Astrocyte (in vitro differentiated cells and primary cell): ENCODE measurements at regions not wholly inside any gene's neighbourhood (a gene's known extent, or its start where the extent isn't known, plus 50 kb on each side); places are given as distances from the start of the nearest gene placed in this dataset.

Experiments used
- DNase-seq: peaks from one replicate; pipeline ENCODE4 v3.0.0-alpha.2; 2010; ENCODE audit warnings: low read depth
- FAIRE-seq: peaks from 2 replicates; lab custom pipeline; 2011; peaks lifted over from hg19 to GRCh38; lab: Jason Lieb, UNC
- H2AFZ ChIP-seq: 2 replicates; pipeline ENCODE4 v1.6.0; 2012; ENCODE audit warnings: low read depth, low read length, inconsistent platforms
- H3K27ac ChIP-seq: 2 replicates; pipeline ENCODE4 v1.5.1; 2011; ENCODE audit warnings: low read depth, low read length, inconsistent platforms
- H3K27me3 ChIP-seq: 2 replicates; pipeline ENCODE4 v1.6.0; 2011; ENCODE audit warnings: low read length, inconsistent platforms; ENCODE audit not compliant: insufficient read depth
- H3K36me3 ChIP-seq: 2 replicates; pipeline ENCODE4 v1.5.1; 2011; ENCODE audit warnings: low read length, inconsistent platforms; ENCODE audit not compliant: insufficient read depth
- H3K4me1 ChIP-seq: 2 replicates; pipeline ENCODE4 v1.5.1; 2011; ENCODE audit warnings: low read length, inconsistent platforms; ENCODE audit not compliant: insufficient read depth
- H3K4me2 ChIP-seq: 2 replicates; pipeline ENCODE4 v1.6.0; 2012; ENCODE audit warnings: low read length, inconsistent platforms
- H3K4me3 ChIP-seq: 2 replicates; pipeline ENCODE4 v1.5.1; 2011; ENCODE audit warnings: low read depth, mild to moderate bottlenecking, low read length, inconsistent platforms; ENCODE audit not compliant: insufficient read depth
- H3K79me2 ChIP-seq: 2 replicates; pipeline ENCODE4 v1.6.0; 2012; ENCODE audit warnings: mild to moderate bottlenecking, low read length, inconsistent platforms; ENCODE audit not compliant: insufficient read depth
- H3K9ac ChIP-seq: 2 replicates; pipeline ENCODE4 v1.6.0; 2012; ENCODE audit warnings: mild to moderate bottlenecking, low read length, inconsistent platforms
- H3K9me3 ChIP-seq: 2 replicates; pipeline ENCODE4 v1.5.1; 2012; ENCODE audit warnings: low read depth, mild to moderate bottlenecking, low read length, inconsistent platforms; ENCODE audit not compliant: insufficient read depth
- H4K20me1 ChIP-seq: 2 replicates; pipeline ENCODE4 v1.6.0; 2012; ENCODE audit warnings: low read length, inconsistent platforms; ENCODE audit not compliant: insufficient read depth
- H3K27ac Mint-ChIP-seq: one replicate; pipeline ENCODE4 v1.8.0; 2021; ENCODE audit warnings: mild to moderate bottlenecking, mixed read lengths; ENCODE audit not compliant: unreplicated experiment
- H3K27me3 Mint-ChIP-seq: one replicate; pipeline ENCODE4 v1.8.0; 2021; ENCODE audit warnings: low read depth, mixed read lengths; ENCODE audit not compliant: unreplicated experiment
- H3K36me3 Mint-ChIP-seq: one replicate; pipeline ENCODE4 v1.8.0; 2021; ENCODE audit warnings: low read depth, mixed read lengths; ENCODE audit not compliant: unreplicated experiment
- H3K4me1 Mint-ChIP-seq: one replicate; pipeline ENCODE4 v1.8.0; 2021; ENCODE audit warnings: low read depth, mixed read lengths; ENCODE audit not compliant: unreplicated experiment
- H3K4me3 Mint-ChIP-seq: one replicate; pipeline ENCODE4 v1.8.0; 2021; ENCODE audit warnings: mild to moderate bottlenecking, moderate library complexity, mixed read lengths; ENCODE audit not compliant: unreplicated experiment
- H3K9me3 Mint-ChIP-seq: one replicate; pipeline ENCODE4 v1.8.0; 2021; ENCODE audit warnings: mild to moderate bottlenecking, mixed read lengths; ENCODE audit not compliant: unreplicated experiment
- EZH2 ChIP-seq: IDR thresholded peaks from 2 replicates; pipeline ENCODE4 v1.6.1; 2012; ENCODE audit warnings: mild to moderate bottlenecking, low read length, inconsistent platforms; ENCODE audit not compliant: insufficient read depth
- TF ChIP-seq, protein P1 (sequence below): IDR thresholded peaks from 2 replicates; pipeline ENCODE4 v1.5.1; 2011; ENCODE audit warnings: low read depth, mild to moderate bottlenecking, inconsistent platforms, low read length, moderate library complexity; ENCODE audit not compliant: insufficient read depth

DNA sequence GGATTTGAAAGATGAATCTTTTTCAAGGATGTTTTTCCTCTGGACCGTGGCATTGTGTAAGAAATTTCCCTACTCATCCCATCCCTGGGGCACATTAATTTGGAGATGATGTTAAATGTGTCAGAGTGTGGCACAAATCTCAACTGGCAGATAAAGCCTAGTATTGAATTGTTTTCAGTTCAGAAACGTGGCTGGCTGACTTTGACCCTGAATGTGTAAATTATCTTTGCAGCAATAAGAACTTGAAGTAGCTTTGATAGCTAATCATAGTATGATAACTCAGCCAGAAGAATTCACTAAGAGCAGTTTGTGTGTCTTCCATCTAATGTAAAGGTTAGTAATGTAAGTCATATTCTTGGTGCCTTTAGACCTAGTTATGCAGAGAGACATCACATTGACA lies 238.4 kb upstream of the DMRT1 start:
- no peak overlapping the region for H3K4me2 ChIP-seq
- Mint-ChIP-seq H3K27me3 (no peaks in the 10 kb centered on the region), H3K4me3 (no peak overlapping the region), H3K4me1 (no peaks in the 10 kb centered on the region), H3K36me3 (peaks cover 1% of the 10 kb centered on the region), H3K9me3 (no peaks in the 10 kb centered on the region), H3K27ac (no peak overlapping the region)
- H3K4me1 ChIP-seq = no peaks in the 10 kb centered on the region
- no peak overlapping the region for H3K9ac ChIP-seq
- H3K36me3 ChIP-seq = no peaks in the 10 kb centered on the region
- H2AFZ ChIP-seq = no peak overlapping the region
- H3K79me2 ChIP-seq = no peaks in the 10 kb centered on the region
- no peaks in the 10 kb centered on the region for H3K27me3 ChIP-seq
- H3K27ac ChIP-seq = no peak overlapping the region
- H3K4me3 ChIP-seq = no peak overlapping the region
- FAIRE-seq (no peak), DNase-seq (no peak)
- no peaks in the 10 kb centered on the region for H4K20me1 ChIP-seq
- TF ChIP-seq EZH2 = no peak
- TF ChIP-seq, protein P1, sequence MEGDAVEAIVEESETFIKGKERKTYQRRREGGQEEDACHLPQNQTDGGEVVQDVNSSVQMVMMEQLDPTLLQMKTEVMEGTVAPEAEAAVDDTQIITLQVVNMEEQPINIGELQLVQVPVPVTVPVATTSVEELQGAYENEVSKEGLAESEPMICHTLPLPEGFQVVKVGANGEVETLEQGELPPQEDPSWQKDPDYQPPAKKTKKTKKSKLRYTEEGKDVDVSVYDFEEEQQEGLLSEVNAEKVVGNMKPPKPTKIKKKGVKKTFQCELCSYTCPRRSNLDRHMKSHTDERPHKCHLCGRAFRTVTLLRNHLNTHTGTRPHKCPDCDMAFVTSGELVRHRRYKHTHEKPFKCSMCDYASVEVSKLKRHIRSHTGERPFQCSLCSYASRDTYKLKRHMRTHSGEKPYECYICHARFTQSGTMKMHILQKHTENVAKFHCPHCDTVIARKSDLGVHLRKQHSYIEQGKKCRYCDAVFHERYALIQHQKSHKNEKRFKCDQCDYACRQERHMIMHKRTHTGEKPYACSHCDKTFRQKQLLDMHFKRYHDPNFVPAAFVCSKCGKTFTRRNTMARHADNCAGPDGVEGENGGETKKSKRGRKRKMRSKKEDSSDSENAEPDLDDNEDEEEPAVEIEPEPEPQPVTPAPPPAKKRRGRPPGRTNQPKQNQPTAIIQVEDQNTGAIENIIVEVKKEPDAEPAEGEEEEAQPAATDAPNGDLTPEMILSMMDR = no peak
- no peaks in the 10 kb centered on the region for H3K9me3 ChIP-seq

DNA sequence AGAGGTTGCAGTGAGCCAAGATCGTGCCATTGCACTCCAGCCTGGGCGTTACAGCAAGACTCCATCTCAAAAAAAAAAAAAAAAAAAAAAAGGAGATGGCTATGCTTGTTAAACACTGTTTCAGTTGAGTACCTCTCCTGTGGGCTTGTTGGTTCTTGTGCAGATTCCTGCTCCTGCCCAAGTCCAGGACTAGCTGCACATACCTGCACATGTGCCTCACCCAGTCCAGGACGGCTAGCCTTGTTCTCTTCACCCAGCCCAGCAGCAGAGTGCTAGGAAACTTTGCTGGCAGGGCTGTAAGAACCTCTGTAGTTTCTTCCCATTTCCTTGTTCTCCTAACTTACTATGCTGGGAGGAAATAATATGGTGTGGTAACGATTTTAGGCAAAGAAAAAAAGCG lies 234.1 kb upstream of the DMRT1 start:
- Histone ChIP-seq H3K4me1 (no peaks in the 10 kb centered on the region), H3K9me3 (no peaks in the 10 kb centered on the region), H3K36me3 (no peaks in the 10 kb centered on the region), H3K27ac (no peak overlapping the region), H4K20me1 (no peaks in the 10 kb centered on the region), H3K27me3 (no peaks in the 10 kb centered on the region), H3K79me2 (no peaks in the 10 kb centered on the region), H3K4me2 (no peak overlapping the region), H2AFZ (no peak overlapping the region), H3K4me3 (no peak overlapping the region), H3K9ac (no peak overlapping the region)
- Mint-ChIP-seq H3K36me3 (peaks cover 1% of the 10 kb centered on the region), H3K27me3 (no peaks in the 10 kb centered on the region), H3K9me3 (no peaks in the 10 kb centered on the region), H3K4me1 (no peaks in the 10 kb centered on the region), H3K27ac (no peak overlapping the region), H3K4me3 (no peak overlapping the region)
- no peak for FAIRE-seq
- no peak for DNase-seq
- TF ChIP-seq EZH2 = no peak
- TF ChIP-seq, protein P1 = no peak

DNA sequence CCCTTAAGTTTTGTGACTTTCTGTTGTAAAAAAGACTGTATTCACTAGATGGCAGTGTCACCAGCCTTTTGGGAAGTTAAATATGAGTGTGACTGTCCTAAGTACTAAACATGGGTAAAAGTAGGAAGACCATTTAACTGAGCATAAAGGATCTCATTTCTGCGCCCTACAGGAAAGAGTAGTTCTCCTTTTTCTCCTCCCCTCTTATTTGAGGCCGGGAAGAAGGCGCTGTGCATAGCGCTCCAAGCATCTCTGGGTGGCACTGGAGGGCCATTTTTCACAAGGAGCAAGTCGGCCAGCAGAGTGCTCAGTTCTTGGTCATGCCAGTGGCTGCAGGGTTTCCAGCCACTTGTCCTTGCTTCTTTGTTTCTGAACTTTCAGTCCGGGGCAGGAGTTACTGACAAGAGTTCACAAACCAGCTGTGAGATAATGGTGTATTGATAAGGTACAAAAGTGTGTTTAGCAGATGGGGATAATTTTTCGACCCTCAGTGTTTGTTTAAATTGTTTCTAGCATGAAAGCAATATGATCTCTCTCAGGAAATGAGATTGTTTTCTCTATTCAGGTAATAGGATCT lies 227.6 kb upstream of the DMRT1 start:
- peak overlapping the region; percentile 21 for H3K27ac Mint-ChIP-seq
- no peaks in the 10 kb centered on the region for H3K79me2 ChIP-seq
- H3K36me3 ChIP-seq = no peaks in the 10 kb centered on the region
- H3K36me3 Mint-ChIP-seq = no peaks in the 10 kb centered on the region
- no peaks in the 10 kb centered on the region for H4K20me1 ChIP-seq
- H3K4me1 ChIP-seq = peaks cover 7% of the 10 kb centered on the region
- no peak overlapping the region for H3K27ac ChIP-seq
- no peak overlapping the region for H3K4me3 Mint-ChIP-seq
- peak overlapping the region; percentile 49 for H3K4me2 ChIP-seq
- peak; percentile 87 for FAIRE-seq
- H3K27me3 ChIP-seq = no peaks in the 10 kb centered on the region
- H2AFZ ChIP-seq = peak overlapping the region; percentile 37
- no peaks in the 10 kb centered on the region for H3K9me3 Mint-ChIP-seq
- TF ChIP-seq EZH2 = no peak
- TF ChIP-seq, protein P1 = peak; percentile 83
- peak; percentile 83 for DNase-seq
- H3K9me3 ChIP-seq = no peaks in the 10 kb centered on the region
- H3K4me1 Mint-ChIP-seq = peaks cover 7% of the 10 kb centered on the region
- H3K4me3 ChIP-seq = no peak overlapping the region
- peak overlapping the region; percentile 16 for H3K9ac ChIP-seq
- no peaks in the 10 kb centered on the region for H3K27me3 Mint-ChIP-seq
